ENCODE measurements at regions not wholly inside any gene's neighbourhood (a gene's known extent, or its start where the extent isn't known, plus 50 kb on each side); places are given as distances from the start of the nearest gene placed in this dataset.

GRCh38 chrX:13493659-13494058 is 75.7 kb upstream of the EGFL6 start:
- DNase-seq (ENCODE audit: low spot score in 2 of 2), result no peak
- 81 to 87% methylated on average over 5 of the region's 5 CpGs for WGBS, 2 donors
- TF ChIP-seq POLR2A (IDR thresholded peaks at IDR 0.05) (no peak), CTCF (IDR thresholded peaks at IDR 0.05) (no peak)
- H3K4me3 ChIP-seq (ENCODE audit: low read depth, poor library complexity, severe bottlenecking), result no peak overlapping the region
- intact Hi-C loops (cut with DNase I; ENCODE audit: low total_unique reads), result no loop called here

- intact Hi-C loops (cut with DNase I; ENCODE audit: low total_unique reads), result no loop called here
- TF ChIP-seq POLR2A (IDR thresholded peaks at IDR 0.05) (no peak), CTCF (IDR thresholded peaks at IDR 0.05) (no peak)
- DNase-seq (ENCODE audit: low spot score in 2 of 2), result no peak
- WGBS, 2 donors, result 96 to 100% methylated on average over 2 of the region's 2 CpGs
- H3K4me3 ChIP-seq (ENCODE audit: low read depth, poor library complexity, severe bottlenecking), result no peak overlapping the region
Measured at GRCh38 chrX:13492286-13492685, 77.1 kb upstream of the EGFL6 start.

GRCh38 chrX:13491061-13491460 is 78.3 kb upstream of the EGFL6 start:
- no peak for DNase-seq (ENCODE audit: low spot score in 2 of 2)
- intact Hi-C loops (cut with DNase I; ENCODE audit: low total_unique reads), result no loop called here
- H3K4me3 ChIP-seq (ENCODE audit: low read depth, poor library complexity, severe bottlenecking), result no peak overlapping the region
- WGBS, 2 donors, result 75 to 89% methylated on average over 3 of the region's 3 CpGs
- no peak for TF ChIP-seq POLR2A (IDR thresholded peaks at IDR 0.05)
- no peak for TF ChIP-seq CTCF (IDR thresholded peaks at IDR 0.05)

- no peak overlapping the region for H3K4me3 ChIP-seq (ENCODE audit: low read depth, poor library complexity, severe bottlenecking)
- DNase-seq (ENCODE audit: low spot score in 2 of 2), result peak; percentile 75 to 96
- 24 to 36% methylated on average over 5 of the region's 5 CpGs for WGBS, 2 donors
- intact Hi-C loops (cut with DNase I; ENCODE audit: low total_unique reads), result loop anchor here (10.0 kb wide), 1 partner anchor 545 kb away; no protein-coding TSS in a partner anchor
- TF ChIP-seq CTCF (IDR thresholded peaks at IDR 0.05), result no peak
- TF ChIP-seq POLR2A (IDR thresholded peaks at IDR 0.05), result no peak
Measured at GRCh38 chrX:13489454-13489853, 79.9 kb upstream of the EGFL6 start.

- H3K4me3 ChIP-seq (ENCODE audit: low read depth, poor library complexity, severe bottlenecking), result no peak overlapping the region
- TF ChIP-seq CTCF (IDR thresholded peaks at IDR 0.05) (peak in 1 of 3 donors; percentile 55), POLR2A (IDR thresholded peaks at IDR 0.05) (no peak)
- DNase-seq (ENCODE audit: low spot score in 2 of 2), result peak in 1 of 2 donors; percentile 47
- 9 to 14% methylated on average over 7 of the region's 7 CpGs for WGBS, 2 donors
- intact Hi-C loops (cut with DNase I; ENCODE audit: low total_unique reads), result loop anchor here (10.0 kb wide), 1 partner anchor 543 kb away; no protein-coding TSS in a partner anchor
Measured at GRCh38 chrX:13487731-13488505, 81.5 kb upstream of the EGFL6 start.

Measured in lower leg skin (tissue), 4 donors.